ENCODE measurements at regions not wholly inside any gene's neighbourhood (a gene's known extent, or its start where the extent isn't known, plus 50 kb on each side); places are given as distances from the start of the nearest gene placed in this dataset.

DNA sequence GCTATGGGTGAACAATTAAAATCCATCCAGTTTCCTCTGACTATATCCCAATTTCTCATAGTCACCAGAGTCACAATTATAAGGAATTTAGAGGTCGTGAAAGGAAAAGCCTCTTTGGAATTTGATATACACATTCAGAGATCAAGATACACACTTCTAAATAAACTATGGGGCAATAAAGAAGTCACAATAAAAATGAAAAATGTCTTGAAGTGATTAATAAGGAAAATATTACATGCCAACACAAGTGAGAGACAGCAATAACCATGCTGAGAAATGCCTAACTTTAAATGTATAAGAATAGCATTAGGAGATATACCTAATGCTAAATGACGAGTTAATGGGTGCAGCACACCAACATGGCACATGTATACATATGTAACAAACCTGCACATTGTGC is 54.9 kb upstream of the ADAMTS19 start:
- TF ChIP-seq EZH2 (IDR thresholded peaks at IDR 0.05; ENCODE audit: low read length, unreplicated experiment) = no peak
- TF ChIP-seq, protein P1, sequence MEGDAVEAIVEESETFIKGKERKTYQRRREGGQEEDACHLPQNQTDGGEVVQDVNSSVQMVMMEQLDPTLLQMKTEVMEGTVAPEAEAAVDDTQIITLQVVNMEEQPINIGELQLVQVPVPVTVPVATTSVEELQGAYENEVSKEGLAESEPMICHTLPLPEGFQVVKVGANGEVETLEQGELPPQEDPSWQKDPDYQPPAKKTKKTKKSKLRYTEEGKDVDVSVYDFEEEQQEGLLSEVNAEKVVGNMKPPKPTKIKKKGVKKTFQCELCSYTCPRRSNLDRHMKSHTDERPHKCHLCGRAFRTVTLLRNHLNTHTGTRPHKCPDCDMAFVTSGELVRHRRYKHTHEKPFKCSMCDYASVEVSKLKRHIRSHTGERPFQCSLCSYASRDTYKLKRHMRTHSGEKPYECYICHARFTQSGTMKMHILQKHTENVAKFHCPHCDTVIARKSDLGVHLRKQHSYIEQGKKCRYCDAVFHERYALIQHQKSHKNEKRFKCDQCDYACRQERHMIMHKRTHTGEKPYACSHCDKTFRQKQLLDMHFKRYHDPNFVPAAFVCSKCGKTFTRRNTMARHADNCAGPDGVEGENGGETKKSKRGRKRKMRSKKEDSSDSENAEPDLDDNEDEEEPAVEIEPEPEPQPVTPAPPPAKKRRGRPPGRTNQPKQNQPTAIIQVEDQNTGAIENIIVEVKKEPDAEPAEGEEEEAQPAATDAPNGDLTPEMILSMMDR (conservative IDR thresholded peaks at IDR 0.05; ENCODE audit: low read depth, low read length) = no peak
- TF ChIP-seq EZH2phosphoT487 (IDR thresholded peaks at IDR 0.05; ENCODE audit: borderline replicate concordance, low read length) = no peak
